GM21737 (cell line): ENCODE measurements at regions not wholly inside any gene's neighbourhood (a gene's known extent, or its start where the extent isn't known, plus 50 kb on each side); places are given as distances from the start of the nearest gene placed in this dataset.

ENCODE experiments used
- ATAC-seq: cut with Tn5 transposase; IDR thresholded peaks from one replicate; pipeline ENCODE4 v1.9.1; 2021; ENCODE audit warnings: mild to moderate bottlenecking, moderate library complexity; ENCODE audit not compliant: unreplicated experiment

GRCh38 chr2:9137379-9138150 lies 69.0 kb upstream of the ASAP2 start:
- no peak for ATAC-seq

GRCh38 chr2:9135822-9136558 lies 70.6 kb upstream of the ASAP2 start:
- ATAC-seq = no peak

- no peak for ATAC-seq
Observed at GRCh38 chr2:9127316-9127715, 79.3 kb upstream of the ASAP2 start.

GRCh38 chr2:9126540-9126939 lies 80.1 kb upstream of the ASAP2 start:
- no peak for ATAC-seq

- no peak for ATAC-seq
Observed at GRCh38 chr2:9124231-9124741, 82.3 kb upstream of the ASAP2 start.

GRCh38 chr2:9123069-9123468 lies 83.5 kb upstream of the ASAP2 start:
- ATAC-seq = no peak

GRCh38 chr2:9122367-9122766 lies 84.2 kb upstream of the ASAP2 start:
- ATAC-seq = no peak

- no peak for ATAC-seq
Observed at GRCh38 chr2:9118383-9118960, 88.1 kb upstream of the ASAP2 start.

GRCh38 chr2:9115229-9115628 lies 91.4 kb upstream of the ASAP2 start:
- no peak for ATAC-seq

- no peak for ATAC-seq
Observed at GRCh38 chr2:9114458-9114857, 92.2 kb upstream of the ASAP2 start.

- ATAC-seq = no peak
Observed at GRCh38 chr2:9113916-9114315, 92.7 kb upstream of the ASAP2 start.

GRCh38 chr2:9113262-9113661 lies 93.3 kb upstream of the ASAP2 start:
- ATAC-seq = no peak

GRCh38 chr2:9112079-9112721 lies 94.4 kb upstream of the ASAP2 start:
- ATAC-seq = no peak

GRCh38 chr2:9110893-9111569 lies 95.6 kb upstream of the ASAP2 start:
- no peak for ATAC-seq

- no peak for ATAC-seq
Observed at GRCh38 chr2:9110346-9110884, 96.2 kb upstream of the ASAP2 start.

- no peak for ATAC-seq
Observed at GRCh38 chr2:9109871-9110270, 96.7 kb upstream of the ASAP2 start.

GRCh38 chr2:9108210-9108967 lies 98.2 kb upstream of the ASAP2 start:
- no peak for ATAC-seq

GRCh38 chr2:9107168-9108025 lies 99.2 kb upstream of the ASAP2 start:
- no peak for ATAC-seq
